ENCODE measurements at regions not wholly inside any gene's neighbourhood (a gene's known extent, or its start where the extent isn't known, plus 50 kb on each side); places are given as distances from the start of the nearest gene placed in this dataset.

GRCh38 chr6:148041546-148041945 is 301.1 kb upstream of the SASH1 start:
- Histone ChIP-seq H3K9me3 (ENCODE audit: control insufficient read depth, insufficient read depth, low read length) (no peaks in the 10 kb centered on the region), H3K27ac (ENCODE audit: low read depth, low read length) (no peak overlapping the region), H3K4me3 (ENCODE audit: low read depth, low read length) (no peak overlapping the region), H3K27me3 (ENCODE audit: control insufficient read depth, insufficient read depth, low read length) (no peaks in the 10 kb centered on the region), H3K4me1 (ENCODE audit: control insufficient read depth, insufficient read depth, low read length) (no peaks in the 10 kb centered on the region), H3K36me3 (ENCODE audit: control insufficient read depth, insufficient read depth, low read length) (no peaks in the 10 kb centered on the region)
- no CpG with 5 or more reads among the region's 4 CpGs for WGBS (ENCODE audit: insufficient coverage)
- DNase-seq (ENCODE audit: low read depth in 4 of 6, low spot score in 6 of 6): peak in 2 of 6 donors; percentile 55 to 70

GRCh38 chr6:148042536-148042935 is 300.1 kb upstream of the SASH1 start:
- H3K36me3 ChIP-seq (ENCODE audit: control insufficient read depth, insufficient read depth, low read length): no peaks in the 10 kb centered on the region
- H3K9me3 ChIP-seq (ENCODE audit: control insufficient read depth, insufficient read depth, low read length): peaks cover 3% of the 10 kb centered on the region
- no peak overlapping the region for H3K27ac ChIP-seq (ENCODE audit: low read depth, low read length)
- WGBS (ENCODE audit: insufficient coverage): no CpG with 5 or more reads among the region's 1 CpG
- peak in 1 of 6 donors; percentile 51 for DNase-seq (ENCODE audit: low read depth in 4 of 6, low spot score in 6 of 6)
- H3K27me3 ChIP-seq (ENCODE audit: control insufficient read depth, insufficient read depth, low read length): no peaks in the 10 kb centered on the region
- no peaks in the 10 kb centered on the region for H3K4me1 ChIP-seq (ENCODE audit: control insufficient read depth, insufficient read depth, low read length)
- no peak overlapping the region for H3K4me3 ChIP-seq (ENCODE audit: low read depth, low read length)

- Histone ChIP-seq H3K4me1 (ENCODE audit: control insufficient read depth, insufficient read depth, low read length) (no peaks in the 10 kb centered on the region), H3K27ac (ENCODE audit: low read depth, low read length) (no peak overlapping the region), H3K4me3 (ENCODE audit: low read depth, low read length) (no peak overlapping the region), H3K27me3 (ENCODE audit: control insufficient read depth, insufficient read depth, low read length) (no peaks in the 10 kb centered on the region), H3K36me3 (ENCODE audit: control insufficient read depth, insufficient read depth, low read length) (no peaks in the 10 kb centered on the region), H3K9me3 (ENCODE audit: control insufficient read depth, insufficient read depth, low read length) (peaks cover 3% of the 10 kb centered on the region)
- DNase-seq (ENCODE audit: low read depth in 4 of 6, low spot score in 6 of 6): no peak
- WGBS (ENCODE audit: insufficient coverage): no CpG with 5 or more reads among the region's 1 CpG
Observed at GRCh38 chr6:148044261-148044751, 298.3 kb upstream of the SASH1 start.

- Histone ChIP-seq H3K4me3 (ENCODE audit: low read depth, low read length) (no peak overlapping the region), H3K9me3 (ENCODE audit: control insufficient read depth, insufficient read depth, low read length) (peaks cover 3% of the 10 kb centered on the region), H3K36me3 (ENCODE audit: control insufficient read depth, insufficient read depth, low read length) (no peaks in the 10 kb centered on the region), H3K4me1 (ENCODE audit: control insufficient read depth, insufficient read depth, low read length) (no peaks in the 10 kb centered on the region), H3K27me3 (ENCODE audit: control insufficient read depth, insufficient read depth, low read length) (no peaks in the 10 kb centered on the region), H3K27ac (ENCODE audit: low read depth, low read length) (no peak overlapping the region)
- 90% methylated on average over 1 of the region's 1 CpG for whole genome bisulfite sequencing (ENCODE audit: insufficient coverage)
- no peak for DNase-seq (ENCODE audit: low read depth in 4 of 6, low spot score in 6 of 6)
Observed at GRCh38 chr6:148044921-148045320, 297.7 kb upstream of the SASH1 start.

- Histone ChIP-seq H3K27me3 (ENCODE audit: control insufficient read depth, insufficient read depth, low read length) (no peaks in the 10 kb centered on the region), H3K27ac (ENCODE audit: low read depth, low read length) (no peak overlapping the region), H3K36me3 (ENCODE audit: control insufficient read depth, insufficient read depth, low read length) (no peaks in the 10 kb centered on the region), H3K4me3 (ENCODE audit: low read depth, low read length) (no peak overlapping the region), H3K9me3 (ENCODE audit: control insufficient read depth, insufficient read depth, low read length) (no peaks in the 10 kb centered on the region), H3K4me1 (ENCODE audit: control insufficient read depth, insufficient read depth, low read length) (no peaks in the 10 kb centered on the region)
- no peak for DNase-seq (ENCODE audit: low read depth in 4 of 6, low spot score in 6 of 6)
- 80% methylated on average over 1 of the region's 5 CpGs for WGBS (ENCODE audit: insufficient coverage)
Observed at GRCh38 chr6:148053209-148053608, 289.4 kb upstream of the SASH1 start.

GRCh38 chr6:148053796-148054195 is 288.8 kb upstream of the SASH1 start:
- no peak for DNase-seq (ENCODE audit: low read depth in 4 of 6, low spot score in 6 of 6)
- H3K4me1 ChIP-seq (ENCODE audit: control insufficient read depth, insufficient read depth, low read length): no peaks in the 10 kb centered on the region
- H3K36me3 ChIP-seq (ENCODE audit: control insufficient read depth, insufficient read depth, low read length): no peaks in the 10 kb centered on the region
- no peak overlapping the region for H3K27ac ChIP-seq (ENCODE audit: low read depth, low read length)
- H3K9me3 ChIP-seq (ENCODE audit: control insufficient read depth, insufficient read depth, low read length): no peaks in the 10 kb centered on the region
- no peaks in the 10 kb centered on the region for H3K27me3 ChIP-seq (ENCODE audit: control insufficient read depth, insufficient read depth, low read length)
- no peak overlapping the region for H3K4me3 ChIP-seq (ENCODE audit: low read depth, low read length)

GRCh38 chr6:148054219-148054618 is 288.4 kb upstream of the SASH1 start:
- H3K36me3 ChIP-seq (ENCODE audit: control insufficient read depth, insufficient read depth, low read length): no peaks in the 10 kb centered on the region
- no peak overlapping the region for H3K27ac ChIP-seq (ENCODE audit: low read depth, low read length)
- no peak for DNase-seq (ENCODE audit: low read depth in 4 of 6, low spot score in 6 of 6)
- no peak overlapping the region for H3K4me3 ChIP-seq (ENCODE audit: low read depth, low read length)
- H3K4me1 ChIP-seq (ENCODE audit: control insufficient read depth, insufficient read depth, low read length): no peaks in the 10 kb centered on the region
- no peaks in the 10 kb centered on the region for H3K9me3 ChIP-seq (ENCODE audit: control insufficient read depth, insufficient read depth, low read length)
- no CpG with 5 or more reads among the region's 1 CpG for WGBS (ENCODE audit: insufficient coverage)
- H3K27me3 ChIP-seq (ENCODE audit: control insufficient read depth, insufficient read depth, low read length): no peaks in the 10 kb centered on the region

GRCh38 chr6:148055419-148055818 is 287.2 kb upstream of the SASH1 start:
- WGBS (ENCODE audit: insufficient coverage): 87% methylated on average over 3 of the region's 3 CpGs
- DNase-seq (ENCODE audit: low read depth in 4 of 6, low spot score in 6 of 6): no peak
- no peaks in the 10 kb centered on the region for H3K27me3 ChIP-seq (ENCODE audit: control insufficient read depth, insufficient read depth, low read length)

GRCh38 chr6:148059869-148060268 is 282.8 kb upstream of the SASH1 start:
- Histone ChIP-seq H3K27me3 (ENCODE audit: control insufficient read depth, insufficient read depth, low read length) (no peaks in the 10 kb centered on the region), H3K4me1 (ENCODE audit: control insufficient read depth, insufficient read depth, low read length) (no peaks in the 10 kb centered on the region), H3K27ac (ENCODE audit: low read depth, low read length) (no peak overlapping the region), H3K9me3 (ENCODE audit: control insufficient read depth, insufficient read depth, low read length) (no peaks in the 10 kb centered on the region), H3K36me3 (ENCODE audit: control insufficient read depth, insufficient read depth, low read length) (no peaks in the 10 kb centered on the region), H3K4me3 (ENCODE audit: low read depth, low read length) (no peak overlapping the region)
- DNase-seq (ENCODE audit: low read depth in 4 of 6, low spot score in 6 of 6): no peak
- 88% methylated on average over 1 of the region's 1 CpG for WGBS (ENCODE audit: insufficient coverage)

More at GRCh38 chr6:148055419-148055818, 287.2 kb upstream of the SASH1 start:
- H3K4me3 ChIP-seq (ENCODE audit: low read depth, low read length): no peak overlapping the region
- no peaks in the 10 kb centered on the region for H3K9me3 ChIP-seq (ENCODE audit: control insufficient read depth, insufficient read depth, low read length)
- H3K27ac ChIP-seq (ENCODE audit: low read depth, low read length): no peak overlapping the region
- no peaks in the 10 kb centered on the region for H3K4me1 ChIP-seq (ENCODE audit: control insufficient read depth, insufficient read depth, low read length)
- H3K36me3 ChIP-seq (ENCODE audit: control insufficient read depth, insufficient read depth, low read length): no peaks in the 10 kb centered on the region

GRCh38 chr6:148064406-148065134 is 278.1 kb upstream of the SASH1 start:
- no peak for DNase-seq (ENCODE audit: low read depth in 4 of 6, low spot score in 6 of 6)
- no peaks in the 10 kb centered on the region for H3K4me1 ChIP-seq (ENCODE audit: control insufficient read depth, insufficient read depth, low read length)
- no peak overlapping the region for H3K27ac ChIP-seq (ENCODE audit: low read depth, low read length)
- 89% methylated on average over 12 of the region's 12 CpGs for WGBS (ENCODE audit: insufficient coverage)
- no peaks in the 10 kb centered on the region for H3K9me3 ChIP-seq (ENCODE audit: control insufficient read depth, insufficient read depth, low read length)
- H3K27me3 ChIP-seq (ENCODE audit: control insufficient read depth, insufficient read depth, low read length): no peaks in the 10 kb centered on the region
- no peak overlapping the region for H3K4me3 ChIP-seq (ENCODE audit: low read depth, low read length)
- no peaks in the 10 kb centered on the region for H3K36me3 ChIP-seq (ENCODE audit: control insufficient read depth, insufficient read depth, low read length)
